NCI-H2081 (cell line): ENCODE measurements at regions not wholly inside any gene's neighbourhood (a gene's known extent, or its start where the extent isn't known, plus 50 kb on each side); places are given as distances from the start of the nearest gene placed in this dataset.
"Not testable (repeated sequence)": the region's sequence is repeated elsewhere in the genome, so short reads cannot be mapped to it uniquely, and the experiment has no call there.

Source experiments
- DNase-seq, 2 experiments: peaks; one replicate each; lab custom pipeline; 2025; lab: John Stamatoyannopoulos, UW

GRCh38 chr22:27594474-27595134, 207.0 kb downstream of the MN1 start:
- no peak for DNase-seq

GRCh38 chr22:27596133-27596870, 205.3 kb downstream of the MN1 start:
- DNase-seq: no peak

- peak in 1 of 2 experiments; percentile 5 for DNase-seq
These were observed 203.7 kb downstream of the MN1 start for GRCh38 chr22:27597703-27598444.

- DNase-seq: no peak
These were observed 202.8 kb downstream of the MN1 start for GRCh38 chr22:27598792-27599191.

GRCh38 chr22:27601195-27601594, 200.4 kb downstream of the MN1 start:
- no peak for DNase-seq

GRCh38 chr22:27602390-27602789, 199.2 kb downstream of the MN1 start:
- no peak for DNase-seq

GRCh38 chr22:27603111-27603799, 198.3 kb downstream of the MN1 start:
- DNase-seq: no peak

GRCh38 chr22:27603800-27604144, 197.8 kb downstream of the MN1 start:
- no peak for DNase-seq

- no peak for DNase-seq
These were observed 196.2 kb downstream of the MN1 start for GRCh38 chr22:27605390-27605789.

- DNase-seq: not testable (repeated sequence)
These were observed 193.8 kb downstream of the MN1 start for GRCh38 chr22:27607750-27608149.

GRCh38 chr22:27609451-27609888, 192.1 kb downstream of the MN1 start:
- no peak for DNase-seq

GRCh38 chr22:27610164-27610563, 191.4 kb downstream of the MN1 start:
- DNase-seq: not testable (repeated sequence)

- DNase-seq: no peak
These were observed 190.4 kb downstream of the MN1 start for GRCh38 chr22:27610863-27611786.

- DNase-seq: no peak
These were observed 189.4 kb downstream of the MN1 start for GRCh38 chr22:27612115-27612514.

- no peak for DNase-seq
These were observed 188.2 kb downstream of the MN1 start for GRCh38 chr22:27613099-27614005.

GRCh38 chr22:27614006-27614649, 187.4 kb downstream of the MN1 start:
- no peak for DNase-seq

- DNase-seq: no peak
These were observed 186.9 kb downstream of the MN1 start for GRCh38 chr22:27614650-27615007.

GRCh38 chr22:27615408-27615807, 186.1 kb downstream of the MN1 start:
- DNase-seq: no peak

- DNase-seq: peak in 1 of 2 experiments; percentile 8
These were observed 185.5 kb downstream of the MN1 start for GRCh38 chr22:27616033-27616432.
